ENCODE measurements at regions not wholly inside any gene's neighbourhood (a gene's known extent, or its start where the extent isn't known, plus 50 kb on each side); places are given as distances from the start of the nearest gene placed in this dataset.

DNA sequence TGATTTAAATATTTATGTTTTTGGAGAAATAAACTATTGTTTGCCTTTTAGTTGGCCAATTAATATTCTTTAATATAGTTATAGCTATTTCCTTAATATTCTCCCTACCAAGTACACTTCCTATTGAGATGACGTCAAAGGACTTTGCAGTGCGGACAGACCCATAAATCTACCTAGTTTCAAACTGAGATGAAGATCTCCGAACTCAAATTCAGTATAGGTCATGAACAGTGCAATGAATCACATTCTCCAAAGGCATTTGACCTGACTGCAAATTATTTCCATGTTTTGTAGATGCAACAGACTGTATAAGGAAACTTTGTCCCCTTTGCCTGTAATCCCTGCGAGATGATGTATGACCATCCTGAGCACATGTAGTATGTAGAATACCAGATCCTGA is 342.6 kb upstream of the FIGN start:
- DNase-seq, result no peak

- DNase-seq, result no peak
Measured at GRCh38 chr2:164073101-164074074, 337.6 kb upstream of the FIGN start.

DNA sequence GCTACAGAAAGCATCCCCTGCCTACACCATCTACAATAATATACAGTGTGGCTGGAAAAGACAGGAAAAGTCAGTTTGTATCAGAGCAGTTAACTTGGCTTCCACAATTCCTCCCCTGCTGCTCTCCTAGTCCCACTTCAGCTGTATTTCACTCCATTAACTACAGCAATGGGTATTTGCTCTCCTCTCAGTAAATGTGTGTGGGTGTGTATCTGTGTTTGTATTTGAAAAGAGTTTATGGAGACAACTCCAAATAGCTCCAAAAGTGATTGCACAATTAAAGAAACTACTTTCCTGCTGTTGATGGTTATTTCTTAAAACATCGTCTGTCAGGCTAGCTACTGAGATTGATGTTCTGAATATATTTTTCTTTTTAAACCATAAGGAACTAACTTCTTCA is 333.7 kb upstream of the FIGN start:
- DNase-seq, result no peak

DNA sequence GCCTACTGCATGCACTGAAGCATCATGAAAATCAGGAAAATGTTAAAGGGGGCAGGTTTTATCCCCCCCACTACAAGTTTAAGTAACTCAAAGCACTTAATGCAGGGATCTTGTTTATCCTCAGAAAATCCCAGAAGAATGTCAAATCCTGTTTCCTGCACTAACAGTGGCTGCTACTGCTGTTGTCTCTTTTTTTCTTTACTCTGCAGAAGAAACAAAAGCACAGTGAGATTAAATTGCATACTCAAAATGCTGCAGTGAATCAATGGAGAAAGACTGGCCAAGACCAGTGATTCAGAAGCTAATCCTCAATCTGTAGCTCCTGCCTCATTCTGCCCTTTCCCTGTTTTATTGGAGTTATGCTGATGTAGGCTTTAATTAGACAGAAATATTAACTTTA is 332.3 kb upstream of the FIGN start:
- no peak for DNase-seq

DNA sequence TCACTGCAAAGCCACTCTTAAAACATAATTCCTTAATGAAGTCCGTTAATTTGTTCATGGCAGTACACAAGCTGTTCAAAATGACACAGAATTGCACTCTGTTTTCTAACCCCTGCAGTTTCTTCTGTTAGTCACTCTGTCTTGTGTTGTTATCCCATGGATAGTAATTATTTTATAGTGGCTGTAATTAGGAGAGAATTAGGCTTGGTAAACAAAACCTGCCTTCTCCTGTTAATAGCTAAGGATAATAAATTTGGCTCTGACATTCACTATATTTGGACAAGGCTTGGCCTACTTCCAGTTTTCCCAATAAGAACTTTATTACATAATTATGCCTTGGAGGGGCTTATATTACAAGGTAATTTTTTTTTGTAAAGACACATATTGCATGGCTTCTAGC is 330.3 kb upstream of the FIGN start:
- no peak for DNase-seq

GRCh38 chr2:164065038-164065437 is 329.2 kb upstream of the FIGN start:
- DNase-seq, result no peak

DNA sequence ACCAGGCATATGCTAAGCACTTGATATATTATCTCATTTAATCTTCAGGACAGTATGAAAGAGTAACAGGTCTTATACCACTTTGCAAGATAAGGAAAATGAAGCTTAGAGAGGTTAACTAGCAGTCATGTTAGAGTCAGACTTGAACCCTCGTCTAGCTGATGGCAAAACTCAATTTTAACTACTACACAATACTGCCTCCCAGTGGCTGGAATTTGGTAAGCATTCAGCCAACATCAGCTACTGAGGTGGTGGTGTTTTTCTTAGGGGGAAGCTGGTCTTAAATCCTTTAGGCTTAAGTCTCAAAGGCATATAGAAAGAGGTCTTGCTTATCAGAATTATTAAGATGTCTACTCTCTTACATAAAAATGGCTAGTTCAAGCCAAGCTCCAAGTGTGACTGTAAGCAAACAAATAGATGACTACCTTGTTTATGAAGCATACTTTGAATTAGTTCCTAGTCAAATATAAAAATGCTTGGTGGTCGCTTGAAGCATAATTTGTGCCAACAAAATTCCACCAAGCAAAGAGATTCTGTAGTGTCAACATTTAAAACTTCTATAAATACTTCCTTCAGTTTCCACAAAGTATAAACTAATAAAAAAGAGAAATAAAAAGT is 325.4 kb upstream of the FIGN start:
- no peak for DNase-seq

DNA sequence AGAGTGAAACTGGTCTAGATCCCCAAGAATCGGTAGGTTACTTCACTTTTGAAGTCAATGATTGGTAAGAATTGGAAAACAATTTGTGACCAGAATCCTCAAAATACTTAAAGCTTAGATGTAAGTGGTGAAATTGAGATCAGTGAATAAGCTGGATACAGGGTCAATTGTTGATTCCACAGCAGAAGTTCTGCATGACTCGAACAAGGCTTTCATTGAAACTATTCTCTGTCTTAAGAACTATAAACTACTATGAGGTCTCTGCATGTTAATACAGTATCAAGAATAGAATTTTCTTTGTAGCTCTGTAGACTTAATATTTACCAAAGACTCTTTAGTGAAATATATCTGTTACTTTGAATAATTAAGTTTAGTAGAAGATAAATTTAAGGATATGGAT is 324.2 kb upstream of the FIGN start:
- no peak for DNase-seq

DNA sequence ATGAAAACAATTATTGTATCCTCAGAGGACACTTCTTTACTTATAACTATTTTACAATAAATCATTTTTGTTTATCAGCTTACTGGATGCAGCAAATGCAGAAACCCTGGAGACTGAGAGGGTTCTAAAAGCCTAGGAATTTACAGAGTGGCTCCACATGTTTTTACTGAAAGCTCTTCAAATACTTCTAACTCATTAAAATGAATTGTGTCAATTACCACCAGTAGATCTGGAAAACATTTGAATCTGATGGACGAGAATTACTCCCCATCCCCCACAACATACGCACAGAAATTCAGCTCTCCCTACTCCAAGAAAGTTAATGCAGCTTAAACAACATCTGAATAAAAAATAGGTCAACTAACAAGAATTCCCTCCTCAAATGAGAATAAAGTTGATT is 319.8 kb upstream of the FIGN start:
- no peak for DNase-seq

DNA sequence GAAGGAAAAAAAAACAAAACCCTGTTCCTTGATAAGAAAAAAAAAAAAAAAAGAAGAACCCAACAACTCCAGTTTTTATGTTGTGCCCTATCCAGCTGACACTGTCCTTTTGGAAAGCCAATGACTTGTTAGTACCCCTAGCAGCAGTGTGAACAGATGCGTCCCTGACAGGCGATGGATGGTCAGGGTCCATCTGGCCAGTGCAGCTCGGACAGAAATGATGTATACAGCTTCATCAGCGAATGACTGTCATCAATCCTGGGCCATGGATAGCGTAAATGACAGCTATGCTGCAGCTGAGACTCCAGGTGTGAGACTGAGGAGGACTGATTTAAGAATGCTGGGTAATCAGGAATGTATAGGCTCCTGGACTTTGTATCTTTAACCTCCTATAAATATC is 318.8 kb upstream of the FIGN start:
- DNase-seq, result no peak

GRCh38 chr2:164053021-164053420 is 317.2 kb upstream of the FIGN start:
- DNase-seq, result no peak

- no peak for DNase-seq
Measured at GRCh38 chr2:164052006-164052405, 316.2 kb upstream of the FIGN start.

DNA sequence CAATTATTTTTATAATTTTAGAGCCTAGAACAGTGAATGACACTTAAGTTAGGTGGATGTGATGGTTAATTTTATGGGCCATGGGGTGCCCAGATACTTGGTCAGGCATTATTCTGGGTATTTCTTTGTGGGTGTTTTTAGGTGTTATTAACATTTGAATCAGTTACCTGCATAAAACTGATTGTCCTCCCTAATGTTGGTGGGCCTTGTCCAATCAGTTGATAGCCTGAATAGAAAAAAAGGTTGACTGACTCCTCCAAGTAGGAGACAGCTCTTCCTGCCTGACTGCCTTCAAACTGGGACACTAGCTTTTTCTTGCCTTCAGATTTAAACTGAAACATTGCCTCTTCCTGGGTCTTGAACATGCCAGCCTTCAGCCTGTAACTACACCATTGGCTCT is 312.9 kb upstream of the FIGN start:
- no peak for DNase-seq

DNA sequence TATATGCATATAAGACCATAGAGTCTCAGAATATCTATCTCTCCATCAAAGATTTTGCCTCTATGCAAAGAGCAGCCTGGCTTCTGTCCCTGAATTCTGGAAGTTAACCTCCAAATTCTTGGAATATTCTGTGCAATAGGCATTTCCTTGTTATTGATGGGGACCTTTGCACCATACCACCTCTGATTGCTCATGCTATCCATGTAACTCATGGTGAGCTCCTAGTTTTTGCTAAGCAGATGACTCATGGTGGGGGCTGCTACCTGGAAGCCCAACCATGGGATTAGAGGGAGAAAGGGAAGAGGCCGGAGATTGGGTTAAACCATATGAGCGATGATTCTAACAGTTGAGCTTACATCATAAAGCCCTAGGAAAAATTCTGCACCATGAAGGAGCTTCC is 310.2 kb upstream of the FIGN start:
- no peak for DNase-seq

DNA sequence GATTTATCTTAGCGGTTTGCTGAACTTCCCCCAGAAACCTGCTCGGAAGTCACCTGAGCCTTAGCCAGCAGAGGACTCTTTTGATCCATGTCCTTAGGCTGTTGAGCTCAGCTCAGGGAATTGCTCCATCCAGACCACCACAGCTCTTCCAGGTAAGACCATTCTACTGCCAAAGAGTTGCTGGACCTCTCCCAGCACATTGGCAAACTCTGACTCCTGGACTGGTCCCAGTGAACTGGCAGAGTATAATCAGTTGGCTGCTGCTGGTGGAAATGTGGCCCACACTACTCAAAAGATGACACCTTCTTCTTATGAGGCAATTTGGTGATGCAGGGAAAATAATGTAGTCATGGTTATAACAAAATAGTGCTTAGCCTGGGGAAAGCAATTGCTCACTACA is 308.8 kb upstream of the FIGN start:
- no peak for DNase-seq

- no peak for DNase-seq
Measured at GRCh38 chr2:164039270-164039669, 303.5 kb upstream of the FIGN start.

- no peak for DNase-seq
Measured at GRCh38 chr2:164032995-164033394, 297.2 kb upstream of the FIGN start.

DNA sequence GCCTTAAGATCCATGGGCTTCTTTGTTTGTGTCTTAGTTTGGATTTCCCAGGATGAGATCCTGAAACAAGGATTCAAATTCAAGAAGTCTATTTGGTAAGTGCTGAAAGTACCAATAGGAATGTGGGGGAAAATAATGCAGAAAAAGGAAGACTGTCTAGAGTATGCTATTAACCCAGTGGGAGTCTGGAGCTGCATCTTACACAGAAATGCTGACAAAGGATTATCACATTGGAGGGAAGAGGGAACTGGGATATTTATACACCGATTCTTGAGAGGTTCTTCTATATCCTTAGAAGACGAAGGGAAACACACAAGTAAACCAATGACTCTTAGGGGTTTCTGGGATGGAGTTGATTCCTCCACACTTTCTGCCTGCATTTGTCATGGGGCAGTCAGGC is 294.8 kb upstream of the FIGN start:
- no peak for DNase-seq

DNA sequence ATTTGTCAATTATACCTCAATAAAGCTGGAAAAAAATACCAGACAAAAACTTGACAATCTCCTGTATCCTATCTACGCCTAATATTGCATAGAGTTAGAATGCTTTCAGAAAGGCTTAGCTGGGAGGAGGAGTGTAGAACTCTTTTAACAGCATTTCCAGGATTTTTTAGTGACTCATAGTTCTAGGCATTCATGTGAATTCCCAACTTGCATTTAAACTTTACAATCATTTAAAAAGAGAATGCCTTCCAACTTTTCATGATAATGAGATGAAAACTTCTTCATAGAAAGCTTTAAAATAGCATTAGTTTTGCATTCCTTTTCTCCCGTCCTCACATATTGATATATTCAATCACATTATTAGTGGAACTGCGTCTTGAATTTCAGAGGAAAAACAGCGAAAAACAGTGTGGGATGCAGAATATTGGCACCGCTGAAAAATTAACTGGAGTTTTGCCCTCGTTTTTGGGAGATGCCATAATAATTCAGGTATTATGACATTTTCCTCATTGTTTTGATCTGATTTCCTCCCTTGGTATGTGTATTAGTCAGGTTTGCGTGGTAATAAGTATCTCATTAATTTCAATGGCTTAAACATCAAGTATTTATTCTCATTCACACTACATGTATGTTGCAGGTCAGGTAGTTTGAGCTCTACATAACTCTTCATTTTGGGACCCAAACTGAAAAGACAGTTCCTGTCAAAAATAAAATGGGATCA is 293.2 kb upstream of the FIGN start:
- DNase-seq, result no peak

DNA sequence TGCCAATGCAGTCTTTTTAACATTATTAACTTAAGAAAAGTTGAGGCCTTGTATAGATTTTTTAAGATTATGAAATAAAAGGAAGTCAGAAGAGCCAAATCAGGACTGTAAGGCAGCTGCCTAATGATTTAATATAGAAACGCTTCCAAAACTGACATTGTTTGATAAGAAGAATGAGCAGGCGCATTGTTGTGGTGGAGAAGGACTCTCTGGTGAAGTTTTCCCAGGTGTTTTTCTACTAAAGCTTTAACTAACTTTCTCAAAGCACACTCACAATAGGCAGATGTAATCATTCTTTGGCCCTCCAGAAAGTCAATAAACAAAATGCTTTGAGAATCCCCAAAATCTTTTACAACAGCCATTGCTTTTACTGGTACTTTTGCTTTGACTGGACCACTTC is 288.6 kb upstream of the FIGN start:
- DNase-seq, result no peak

- DNase-seq, result no peak
Measured at GRCh38 chr2:164023896-164024295, 288.1 kb upstream of the FIGN start.

GRCh38 chr2:164015328-164016123 is 279.7 kb upstream of the FIGN start:
- no peak for DNase-seq

DNA sequence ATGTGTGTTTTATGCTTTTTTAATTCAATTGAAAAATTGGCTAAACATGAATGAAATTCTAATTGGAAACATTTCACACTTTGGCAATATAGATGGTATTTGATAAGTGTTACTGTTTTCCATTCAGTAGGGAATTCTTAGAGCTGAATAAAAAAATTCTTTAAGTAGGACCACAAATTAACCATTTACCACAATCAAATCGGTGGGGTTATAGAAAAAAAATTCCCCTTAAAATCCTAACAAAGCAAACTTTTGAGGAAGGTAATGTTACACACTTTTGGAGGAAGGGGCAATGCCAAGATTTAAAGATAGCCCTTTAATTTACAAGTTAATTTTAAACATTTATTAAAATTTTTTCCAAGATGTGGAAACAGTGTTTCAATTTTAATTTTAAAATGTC is 279.0 kb upstream of the FIGN start:
- DNase-seq, result no peak
